Peyer's patch (tissue), 4 donors: ENCODE measurements at regions not wholly inside any gene's neighbourhood (a gene's known extent, or its start where the extent isn't known, plus 50 kb on each side); places are given as distances from the start of the nearest gene placed in this dataset.

ENCODE experiments used
- DNase-seq, 3 donors: peaks; one replicate each; pipeline ENCODE4 v3.0.0-alpha.2; 2017 to 2019
- H3K27ac ChIP-seq, 4 donors: fragments of 200-600 bp; sonication (generic); one replicate each; pipeline ENCODE4 v1.5.1; 2016 to 2019
- H3K27me3 ChIP-seq, 2 donors: fragments of 200-600 bp; sonication (generic); one replicate each; pipeline ENCODE4 v1.5.1; 2019
- H3K36me3 ChIP-seq, 3 donors: fragments of 200-600 bp; sonication (generic); one replicate each; pipeline ENCODE4 v1.5.1; 2016 to 2019
- H3K4me1 ChIP-seq, 4 donors: fragments of 200-600 bp; sonication (generic); one replicate each; pipeline ENCODE4 v1.5.1; 2016 to 2019
- H3K4me3 ChIP-seq, 4 donors: fragments of 200-600 bp; sonication (generic); 1 replicate in 3 of 4; 2 replicates in 1 of 4; pipeline ENCODE4 v1.5.1; 2016 to 2019; ENCODE audit warnings: mild to moderate bottlenecking in 1 of 4
- H3K9me3 ChIP-seq, 4 donors: fragments of 200-600 bp; sonication (generic); one replicate each; pipeline ENCODE4 v1.5.1; 2016 to 2019; ENCODE audit warnings: mild to moderate bottlenecking in 1 of 4
- CTCF ChIP-seq, 6 experiments: fragments of 450-650 bp in 4 of 6; fragments of 200-600 bp in 2 of 6; sonication (generic) in 1 of 6; IDR thresholded peaks; one replicate each; pipeline ENCODE4 v1.5.1; 2017 to 2019; ENCODE audit warnings: antibody characterized with exemption in 6 of 6, mild to moderate bottlenecking in 3 of 6, moderate library complexity in 1 of 6
- POLR2A ChIP-seq, 2 donors: fragments of 450-650 bp; IDR thresholded peaks; one replicate each; pipeline ENCODE4 v1.5.1; 2017; ENCODE audit warnings: antibody characterized with exemption in 2 of 2, mild to moderate bottlenecking in 2 of 2, moderate library complexity in 2 of 2

GRCh38 chr5:167233507-167234220 is 1057.8 kb upstream of the WWC1 start:
- DNase-seq, result no peak

GRCh38 chr5:167241436-167242067 is 1049.9 kb upstream of the WWC1 start:
- H3K4me1 ChIP-seq, result no peaks in the 10 kb centered on the region
- H3K9me3 ChIP-seq, result no peaks in the 10 kb centered on the region
- H3K27ac ChIP-seq, result no peak overlapping the region
- H3K4me3 ChIP-seq, result no peak overlapping the region
- no peak for DNase-seq
- TF ChIP-seq CTCF (IDR thresholded peaks at IDR 0.05), result no peak
- TF ChIP-seq POLR2A (IDR thresholded peaks at IDR 0.05), result no peak
- no peaks in the 10 kb centered on the region for H3K27me3 ChIP-seq
- H3K36me3 ChIP-seq, result no peaks in the 10 kb centered on the region

More at GRCh38 chr5:167233507-167234220, 1057.8 kb upstream of the WWC1 start:
- H3K36me3 ChIP-seq, result no peaks in the 10 kb centered on the region
- H3K9me3 ChIP-seq, result no peaks in the 10 kb centered on the region
- no peak overlapping the region for H3K27ac ChIP-seq
- no peaks in the 10 kb centered on the region for H3K27me3 ChIP-seq
- H3K4me1 ChIP-seq, result no peaks in the 10 kb centered on the region
- no peak for TF ChIP-seq CTCF (IDR thresholded peaks at IDR 0.05)
- TF ChIP-seq POLR2A (IDR thresholded peaks at IDR 0.05), result no peak
- H3K4me3 ChIP-seq, result no peak overlapping the region

- DNase-seq, result no peak
- H3K27me3 ChIP-seq, result no peaks in the 10 kb centered on the region
- no peaks in the 10 kb centered on the region for H3K36me3 ChIP-seq
- TF ChIP-seq CTCF (IDR thresholded peaks at IDR 0.05) (no peak), POLR2A (IDR thresholded peaks at IDR 0.05) (no peak)
- H3K4me1 ChIP-seq, result no peaks in the 10 kb centered on the region
- no peak overlapping the region for H3K27ac ChIP-seq
- no peak overlapping the region for H3K4me3 ChIP-seq
- H3K9me3 ChIP-seq, result no peaks in the 10 kb centered on the region
Measured at GRCh38 chr5:167242701-167243100, 1048.7 kb upstream of the WWC1 start.

- Histone ChIP-seq H3K27ac (no peak overlapping the region), H3K36me3 (no peaks in the 10 kb centered on the region), H3K4me3 (no peak overlapping the region), H3K9me3 (no peaks in the 10 kb centered on the region), H3K4me1 (no peaks in the 10 kb centered on the region), H3K27me3 (no peaks in the 10 kb centered on the region)
- no peak for TF ChIP-seq POLR2A (IDR thresholded peaks at IDR 0.05)
- TF ChIP-seq CTCF (IDR thresholded peaks at IDR 0.05), result no peak
- no peak for DNase-seq
Measured at GRCh38 chr5:167243463-167243862, 1048.0 kb upstream of the WWC1 start.

GRCh38 chr5:167244583-167244982 is 1046.9 kb upstream of the WWC1 start:
- TF ChIP-seq POLR2A (IDR thresholded peaks at IDR 0.05), result no peak
- no peak for TF ChIP-seq CTCF (IDR thresholded peaks at IDR 0.05)
- Histone ChIP-seq H3K4me1 (no peaks in the 10 kb centered on the region), H3K36me3 (no peaks in the 10 kb centered on the region), H3K4me3 (no peak overlapping the region), H3K27me3 (no peaks in the 10 kb centered on the region), H3K27ac (no peak overlapping the region), H3K9me3 (no peaks in the 10 kb centered on the region)
- DNase-seq, result no peak
